Endothelial cell of umbilical vein (primary cell): ENCODE measurements at regions not wholly inside any gene's neighbourhood (a gene's known extent, or its start where the extent isn't known, plus 50 kb on each side); places are given as distances from the start of the nearest gene placed in this dataset.

Experiments
- BruUV-seq: library from RNA; stranded (reverse); fragments of 400-500 nt; replicated peaks from 2 replicates; lab custom pipeline; 2021; lab: Mats Ljungman, UMichigan
- CTCF ChIA-PET: fragments of 300-600, 350-600 bp; sonication (Branson Sonifier 250); formaldehyde crosslinking; loops from one replicate; lab custom pipeline; 2021; ENCODE audit warnings: antibody characterized with exemption, inconsistent platforms; lab: Charles Lee
- POLR2A ChIA-PET: fragments of 300-600, 350-600 bp; sonication (Branson Sonifier 250); formaldehyde crosslinking; loops from one replicate; lab custom pipeline; 2021; ENCODE audit warnings: antibody characterized with exemption, inconsistent platforms; lab: Charles Lee
- DNase-seq: peaks from one replicate; pipeline ENCODE4 v3.0.0-alpha.2; 2011; ENCODE audit warnings: low read depth, low spot score
- FAIRE-seq: peaks from 2 replicates; lab custom pipeline; 2011; peaks lifted over from hg19 to GRCh38; lab: Jason Lieb, UNC
- H2AFZ ChIP-seq: 2 replicates; pipeline ENCODE4 v1.6.0; 2012; ENCODE audit warnings: low read depth, low read length, control low read depth, inconsistent platforms
- H3K27ac ChIP-seq: 2 replicates; pipeline ENCODE4 v1.5.1; 2011; ENCODE audit warnings: low read depth, mild to moderate bottlenecking, control low read depth, low read length, moderate library complexity; ENCODE audit not compliant: insufficient read depth
- H3K27me3 ChIP-seq, 2 experiments: 2 replicates each; pipeline versions ENCODE4 v1.6.0 to v1.6.1; 2011; ENCODE audit warnings: low read length in 2 of 2, mixed read lengths in 1 of 2; ENCODE audit not compliant: control insufficient read depth in 2 of 2, insufficient read depth in 2 of 2
- H3K36me3 ChIP-seq, 2 experiments: 2 replicates in 1 of 2; 3 replicates in 1 of 2; pipeline ENCODE4 v1.5.1; 2011; ENCODE audit warnings: low read length in 2 of 2, mild to moderate bottlenecking in 1 of 2, moderate library complexity in 1 of 2; ENCODE audit not compliant: control insufficient read depth in 2 of 2, insufficient read depth in 2 of 2; ENCODE audit errors: extremely low read depth in 1 of 2
- H3K4me1 ChIP-seq: 3 replicates; pipeline ENCODE4 v1.5.1; 2011; ENCODE audit warnings: mild to moderate bottlenecking, low read length; ENCODE audit not compliant: control insufficient read depth, insufficient read depth; ENCODE audit errors: extremely low read depth
- H3K4me2 ChIP-seq: 2 replicates; pipeline ENCODE4 v1.6.1; 2011; ENCODE audit warnings: low read length, control low read depth, mixed read lengths; ENCODE audit not compliant: insufficient read depth
- H3K4me3 ChIP-seq, 3 experiments: fragments of 200-600 bp in 1 of 3; sonication (generic), shearing (Covaris generic) in 1 of 3; replicated peaks in 1 of 3; 2 replicates each; pipeline ENCODE4 v1.5.1; 2011 to 2016; ENCODE audit warnings: control low read depth in 3 of 3, low read length in 3 of 3, mild to moderate bottlenecking in 2 of 3, inconsistent platforms in 1 of 3, low read depth in 1 of 3, moderate library complexity in 1 of 3; ENCODE audit not compliant: insufficient read depth in 1 of 3
- H3K79me2 ChIP-seq: 2 replicates; pipeline ENCODE4 v1.6.0; 2012; ENCODE audit warnings: low read length, inconsistent platforms; ENCODE audit not compliant: control insufficient read depth, insufficient read depth
- H3K9ac ChIP-seq: replicated peaks from 2 replicates; pipeline ENCODE3; 2011; ENCODE audit warnings: low read length, control low read depth; ENCODE audit not compliant: insufficient read depth; ENCODE audit errors: extremely low read depth
- H3K9me1 ChIP-seq: replicated peaks from 3 replicates; pipeline ENCODE4 v1.6.0; 2011; ENCODE audit warnings: mild to moderate bottlenecking, low read length; ENCODE audit not compliant: control insufficient read depth, insufficient read depth; ENCODE audit errors: extremely low read depth
- H3K9me3 ChIP-seq: replicated peaks from 2 replicates; pipeline ENCODE4 v1.5.1; 2012; ENCODE audit warnings: low read length, inconsistent platforms; ENCODE audit not compliant: control insufficient read depth, insufficient read depth
- H4K20me1 ChIP-seq: replicated peaks from 2 replicates; pipeline ENCODE3; 2011; ENCODE audit warnings: mild to moderate bottlenecking, low read length; ENCODE audit not compliant: control insufficient read depth, insufficient read depth; ENCODE audit errors: extremely low read depth
- CTCF ChIP-seq, 2 donors: IDR thresholded peaks; 1 replicate in 1 of 2; 2 replicates in 1 of 2; pipeline ENCODE4 v1.5.1; 2011; ENCODE audit warnings: low read length in 2 of 2, mild to moderate bottlenecking in 2 of 2, moderate library complexity in 2 of 2, control low read depth in 1 of 2, inconsistent platforms in 1 of 2, low read depth in 1 of 2; ENCODE audit not compliant: insufficient read depth in 1 of 2; ENCODE audit errors: extremely low read depth in 1 of 2
- EZH2 ChIP-seq: IDR thresholded peaks from 2 replicates; pipeline ENCODE4 v1.6.1; 2012; ENCODE audit warnings: borderline replicate concordance, low read depth, mild to moderate bottlenecking, moderate library complexity, low read length, inconsistent platforms; ENCODE audit not compliant: severe bottlenecking
- FOS ChIP-seq: IDR thresholded peaks from 2 replicates; pipeline ENCODE4 v1.6.1; 2011; ENCODE audit warnings: mild to moderate bottlenecking, low read length, moderate library complexity, borderline replicate concordance; ENCODE audit not compliant: insufficient read depth
- POLR2A ChIP-seq: IDR thresholded peaks from 2 replicates; pipeline ENCODE4 v1.6.1; 2012; ENCODE audit warnings: low read depth, mild to moderate bottlenecking, control low read depth, low read length
- POLR2AphosphoS5 ChIP-seq: IDR thresholded peaks from 2 replicates; pipeline ENCODE4 v1.6.1; 2012; ENCODE audit warnings: low read depth, mild to moderate bottlenecking, control low read depth, low read length, moderate library complexity; ENCODE audit not compliant: insufficient read depth
- dilution Hi-C: fragments of 300-500 bp; cut with MboI; formaldehyde crosslinking; loops from one replicate; pipeline ENCODE4 v1.15.0; 2019; ENCODE audit warnings: low sequenced_read_pairs; ENCODE audit not compliant: extremely low pct_ligation_motif_present
- intact Hi-C: fragments of 100-400 bp; cut with micrococcal nuclease; formaldehyde crosslinking; loops from one replicate; pipeline ENCODE4 v1.10.0; 2022

GRCh38 chr1:184162281-184162680 lies 110.8 kb downstream of the TSEN15 start:
- no peak for DNase-seq
- intact Hi-C loops (no loop called here), dilution Hi-C loops (no loop called here)
- TF ChIP-seq POLR2A: no peak
- no peak for TF ChIP-seq POLR2AphosphoS5
- TF ChIP-seq EZH2: no peak
- no peak for TF ChIP-seq CTCF (IDR thresholded peaks at IDR 0.05; ENCODE audit: extremely low read depth in 1 of 2, insufficient read depth in 1 of 2, low read depth in 1 of 2, low read length in 2 of 2)
- no peak for TF ChIP-seq FOS
- no peak overlapping the region for H3K4me2 ChIP-seq
- no peak overlapping the region for H3K4me3 ChIP-seq
- FAIRE-seq: no peak
- H3K36me3 ChIP-seq: no peaks in the 10 kb centered on the region
- no peak overlapping the region for H2AFZ ChIP-seq
- H3K27me3 ChIP-seq: no peaks in the 10 kb centered on the region
- no peak overlapping the region for H3K9ac ChIP-seq
- no peaks in the 10 kb centered on the region for H3K79me2 ChIP-seq
- no peaks in the 10 kb centered on the region for H3K9me3 ChIP-seq
- no peaks in the 10 kb centered on the region for H3K4me1 ChIP-seq
- no peaks in the 10 kb centered on the region for H3K9me1 ChIP-seq
- ChIA-PET POLR2A (no interaction called here), CTCF (no interaction called here)
- no peak overlapping the region for H3K27ac ChIP-seq
- H4K20me1 ChIP-seq: no peaks in the 10 kb centered on the region
- BruUV-seq: no TSS peak
